WI38 (cell line): ENCODE measurements at regions not wholly inside any gene's neighbourhood (a gene's known extent, or its start where the extent isn't known, plus 50 kb on each side); places are given as distances from the start of the nearest gene placed in this dataset.

ENCODE experiments used
- H3K4me3 ChIP-seq: 2 replicates; pipeline ENCODE4 v1.5.1; 2011; ENCODE audit warnings: low read depth, mild to moderate bottlenecking, control low read depth, low read length
- CTCF ChIP-seq: IDR thresholded peaks from 2 replicates; pipeline ENCODE4 v1.5.1; 2012; ENCODE audit warnings: low read depth, mild to moderate bottlenecking, control low read depth, low read length

- no peak overlapping the region for H3K4me3 ChIP-seq
- no peak for TF ChIP-seq CTCF
These were observed 1019.8 kb downstream of the GALC start for GRCh38 chr14:86973177-86973576.

GRCh38 chr14:86971292-86971691, 1021.7 kb downstream of the GALC start:
- no peak overlapping the region for H3K4me3 ChIP-seq
- TF ChIP-seq CTCF: no peak

- no peak overlapping the region for H3K4me3 ChIP-seq
- TF ChIP-seq CTCF: peak; percentile 59
These were observed 1031.8 kb downstream of the GALC start for GRCh38 chr14:86961106-86961716.

- no peak overlapping the region for H3K4me3 ChIP-seq
- no peak for TF ChIP-seq CTCF
These were observed 1037.1 kb downstream of the GALC start for GRCh38 chr14:86955771-86956354.

GRCh38 chr14:86954623-86955022, 1038.4 kb downstream of the GALC start:
- TF ChIP-seq CTCF: no peak
- no peak overlapping the region for H3K4me3 ChIP-seq

GRCh38 chr14:86946446-86946845, 1046.5 kb downstream of the GALC start:
- H3K4me3 ChIP-seq: no peak overlapping the region
- TF ChIP-seq CTCF: no peak

- TF ChIP-seq CTCF: no peak
- no peak overlapping the region for H3K4me3 ChIP-seq
These were observed 1048.5 kb downstream of the GALC start for GRCh38 chr14:86944434-86944833.
